GM10248 (cell line): ENCODE measurements at regions not wholly inside any gene's neighbourhood (a gene's known extent, or its start where the extent isn't known, plus 50 kb on each side); places are given as distances from the start of the nearest gene placed in this dataset.
"Not testable (repeated sequence)": the region's sequence is repeated elsewhere in the genome, so short reads cannot be mapped to it uniquely, and the experiment has no call there.

Experiments
- CTCF ChIA-PET: fragments of 300-600 bp; sonication (Branson Sonifier 250); formaldehyde crosslinking; extraction: SDS; loops from one replicate; lab custom pipeline; 2021; ENCODE audit warnings: antibody characterized with exemption; lab: Yijun Ruan, JAX
- POLR2A ChIA-PET: fragments of 350-650 bp; sonication (Branson Sonifier 250); formaldehyde crosslinking; extraction: SDS; loops from one replicate; lab custom pipeline; 2020; ENCODE audit warnings: antibody characterized with exemption; lab: Yijun Ruan, JAX
- DNase-seq: peaks from one replicate; pipeline ENCODE4 v3.0.0; 2012; ENCODE audit errors: extremely low spot score
- TF ChIP-seq, protein P1 (sequence below): IDR thresholded peaks from 2 replicates; pipeline ENCODE4 v1.5.1; 2012; ENCODE audit warnings: mild to moderate bottlenecking, low read depth; ENCODE audit errors: extremely low read depth, missing control alignments, control extremely low read depth

DNA sequence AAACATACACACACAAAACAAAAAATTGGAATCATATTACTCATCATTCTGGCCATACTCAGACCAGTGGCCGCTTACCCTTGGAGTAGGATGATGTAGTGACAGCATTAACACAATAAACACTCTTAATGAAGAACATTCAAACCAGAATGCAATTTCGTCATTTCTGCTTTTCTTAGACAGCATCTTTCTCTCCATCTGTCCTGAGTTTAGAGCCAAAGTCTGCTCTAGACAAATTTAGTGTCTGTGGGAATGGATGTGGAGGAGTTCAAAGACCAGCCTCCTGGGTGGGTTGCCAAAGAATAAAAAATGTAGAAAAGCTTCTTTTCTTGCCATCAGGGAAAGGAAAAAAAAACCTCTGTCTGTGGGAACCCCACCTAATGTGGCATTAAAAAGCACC, 212.4 kb upstream of the POU1F1 start:
- POLR2A ChIA-PET, result no interaction called here
- CTCF ChIA-PET, result interaction anchor here (1.1 kb wide), 1 partner anchor 27 kb away, joined by 3 read pairs; no protein-coding TSS in a partner anchor

GRCh38 chr3:87486635-87487034, 210.3 kb upstream of the POU1F1 start:
- CTCF ChIA-PET, result interaction anchor here (1.2 kb wide), 1 partner anchor 12 kb away, joined by 4 read pairs; no protein-coding TSS in a partner anchor
- POLR2A ChIA-PET, DNase-seq: not testable (repeated sequence)

More for the DNA sequence above, 212.4 kb upstream of the POU1F1 start:
- no peak for DNase-seq
- TF ChIP-seq, protein P1, sequence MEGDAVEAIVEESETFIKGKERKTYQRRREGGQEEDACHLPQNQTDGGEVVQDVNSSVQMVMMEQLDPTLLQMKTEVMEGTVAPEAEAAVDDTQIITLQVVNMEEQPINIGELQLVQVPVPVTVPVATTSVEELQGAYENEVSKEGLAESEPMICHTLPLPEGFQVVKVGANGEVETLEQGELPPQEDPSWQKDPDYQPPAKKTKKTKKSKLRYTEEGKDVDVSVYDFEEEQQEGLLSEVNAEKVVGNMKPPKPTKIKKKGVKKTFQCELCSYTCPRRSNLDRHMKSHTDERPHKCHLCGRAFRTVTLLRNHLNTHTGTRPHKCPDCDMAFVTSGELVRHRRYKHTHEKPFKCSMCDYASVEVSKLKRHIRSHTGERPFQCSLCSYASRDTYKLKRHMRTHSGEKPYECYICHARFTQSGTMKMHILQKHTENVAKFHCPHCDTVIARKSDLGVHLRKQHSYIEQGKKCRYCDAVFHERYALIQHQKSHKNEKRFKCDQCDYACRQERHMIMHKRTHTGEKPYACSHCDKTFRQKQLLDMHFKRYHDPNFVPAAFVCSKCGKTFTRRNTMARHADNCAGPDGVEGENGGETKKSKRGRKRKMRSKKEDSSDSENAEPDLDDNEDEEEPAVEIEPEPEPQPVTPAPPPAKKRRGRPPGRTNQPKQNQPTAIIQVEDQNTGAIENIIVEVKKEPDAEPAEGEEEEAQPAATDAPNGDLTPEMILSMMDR, result no peak

GRCh38 chr3:87486115-87486514, 209.7 kb upstream of the POU1F1 start:
- no peak for DNase-seq
- POLR2A ChIA-PET, result no interaction called here
- CTCF ChIA-PET, result interaction anchor here (1.2 kb wide), 1 partner anchor 12 kb away, joined by 4 read pairs; no protein-coding TSS in a partner anchor
- TF ChIP-seq, protein P1, result no peak

DNA sequence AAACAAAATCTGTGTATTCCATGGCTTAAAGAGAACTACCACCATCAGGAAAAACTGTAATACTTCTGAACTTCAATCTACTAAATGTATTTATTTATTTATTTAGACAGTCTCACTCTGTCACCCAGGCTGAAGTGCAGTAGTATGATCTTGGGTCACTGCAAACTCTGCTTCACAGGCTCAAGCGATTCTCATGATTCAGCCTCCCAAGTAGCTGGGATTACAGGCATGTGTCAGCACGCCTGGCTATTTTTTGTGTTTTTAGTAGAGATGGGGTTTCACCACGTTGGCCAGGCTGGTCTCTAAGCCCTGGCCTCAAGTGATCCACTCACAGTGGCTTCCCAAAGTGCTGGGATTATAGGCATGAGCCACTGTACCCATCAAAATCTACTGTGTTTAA, 202.3 kb upstream of the POU1F1 start:
- no peak for DNase-seq
- ChIA-PET CTCF (no interaction called here), POLR2A (no interaction called here)
- TF ChIP-seq, protein P1, result no peak

GRCh38 chr3:87473944-87474343, 197.6 kb upstream of the POU1F1 start:
- POLR2A ChIA-PET, result no interaction called here
- TF ChIP-seq, protein P1, result no peak
- CTCF ChIA-PET, result interaction anchor here (1.3 kb wide), 1 partner anchor 16 kb away, joined by 3 read pairs; no protein-coding TSS in a partner anchor
- no peak for DNase-seq

DNA sequence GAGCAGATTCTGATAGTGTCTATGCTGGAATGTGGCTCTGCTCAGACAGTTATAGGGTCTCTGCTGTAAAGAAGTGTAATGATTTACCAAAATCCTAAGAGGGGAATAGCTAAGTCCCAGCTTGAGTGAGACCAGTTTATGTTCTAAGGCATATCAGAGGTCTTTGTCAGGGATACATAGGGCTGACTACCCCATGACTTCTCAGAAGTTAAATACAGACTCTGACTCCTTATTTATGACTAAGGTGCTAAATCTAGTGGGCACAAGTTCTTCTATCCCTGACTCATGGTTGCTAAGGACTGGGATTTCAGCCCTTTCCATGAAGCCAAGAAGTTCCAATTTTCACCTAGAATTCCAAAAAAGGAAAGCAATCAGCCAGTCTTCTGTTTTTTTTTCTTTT, 192.6 kb upstream of the POU1F1 start:
- ChIA-PET POLR2A (no interaction called here), CTCF (no interaction called here)
- no peak for DNase-seq
- TF ChIP-seq, protein P1, result no peak

DNA sequence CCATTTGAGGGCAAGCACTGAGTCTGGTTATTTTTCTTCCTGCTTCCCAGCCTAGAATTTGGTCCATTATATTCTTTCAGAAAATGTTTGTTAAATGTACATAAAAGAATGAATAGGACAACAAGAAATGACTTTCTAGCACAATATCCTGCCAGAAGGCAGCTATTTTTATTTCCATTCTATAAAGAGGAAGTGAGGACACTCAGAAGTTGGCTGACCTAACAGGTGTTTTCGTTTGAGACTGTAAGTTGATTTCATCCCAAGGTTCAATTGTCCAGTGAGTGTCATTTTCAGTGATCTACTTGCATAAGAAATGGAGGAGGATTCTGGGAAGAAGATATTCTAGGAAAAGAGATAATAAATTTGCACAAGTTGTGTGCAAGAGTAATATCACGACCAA, 191.9 kb upstream of the POU1F1 start:
- ChIA-PET CTCF (no interaction called here), POLR2A (no interaction called here)
- DNase-seq, result no peak
- TF ChIP-seq, protein P1, result no peak
